ENCODE measurements at regions not wholly inside any gene's neighbourhood (a gene's known extent, or its start where the extent isn't known, plus 50 kb on each side); places are given as distances from the start of the nearest gene placed in this dataset.

- Histone ChIP-seq H3K27ac (ENCODE audit: low read length) (no peak overlapping the region), H3K9ac (ENCODE audit: low read depth, low read length) (no peak overlapping the region), H3K4me3 (ENCODE audit: low read length) (no peak overlapping the region), H3K36me3 (ENCODE audit: insufficient read depth, low read depth, low read length) (no peaks in the 10 kb centered on the region), H3K4me1 (ENCODE audit: insufficient read depth, low read length) (no peaks in the 10 kb centered on the region), H3K9me3 (ENCODE audit: insufficient read depth, low read depth, low read length) (no peaks in the 10 kb centered on the region), H3K27me3 (ENCODE audit: insufficient read depth, low read length) (no peaks in the 10 kb centered on the region)
Observed at GRCh38 chr13:34006011-34006410, 188.1 kb downstream of the RFC3 start.

GRCh38 chr13:34011552-34012085 lies 193.7 kb downstream of the RFC3 start:
- H3K36me3 ChIP-seq (ENCODE audit: insufficient read depth, low read depth, low read length): no peaks in the 10 kb centered on the region
- no peaks in the 10 kb centered on the region for H3K9me3 ChIP-seq (ENCODE audit: insufficient read depth, low read depth, low read length)
- no peak overlapping the region for H3K9ac ChIP-seq (ENCODE audit: low read depth, low read length)
- no peak overlapping the region for H3K4me3 ChIP-seq (ENCODE audit: low read length)
- H3K4me1 ChIP-seq (ENCODE audit: insufficient read depth, low read length): no peaks in the 10 kb centered on the region
- H3K27me3 ChIP-seq (ENCODE audit: insufficient read depth, low read length): no peaks in the 10 kb centered on the region
- no peak overlapping the region for H3K27ac ChIP-seq (ENCODE audit: low read length)

- Histone ChIP-seq H3K27ac (ENCODE audit: low read length) (no peak overlapping the region), H3K4me1 (ENCODE audit: insufficient read depth, low read length) (no peaks in the 10 kb centered on the region), H3K4me3 (ENCODE audit: low read length) (no peak overlapping the region), H3K9me3 (ENCODE audit: insufficient read depth, low read depth, low read length) (no peaks in the 10 kb centered on the region), H3K9ac (ENCODE audit: low read depth, low read length) (no peak overlapping the region), H3K27me3 (ENCODE audit: insufficient read depth, low read length) (no peaks in the 10 kb centered on the region), H3K36me3 (ENCODE audit: insufficient read depth, low read depth, low read length) (no peaks in the 10 kb centered on the region)
Observed at GRCh38 chr13:34012382-34012781, 194.4 kb downstream of the RFC3 start.

- Histone ChIP-seq H3K27me3 (ENCODE audit: insufficient read depth, low read length) (no peaks in the 10 kb centered on the region), H3K27ac (ENCODE audit: low read length) (no peak overlapping the region), H3K9ac (ENCODE audit: low read depth, low read length) (no peak overlapping the region), H3K4me3 (ENCODE audit: low read length) (no peak overlapping the region), H3K36me3 (ENCODE audit: insufficient read depth, low read depth, low read length) (no peaks in the 10 kb centered on the region), H3K9me3 (ENCODE audit: insufficient read depth, low read depth, low read length) (no peaks in the 10 kb centered on the region), H3K4me1 (ENCODE audit: insufficient read depth, low read length) (no peaks in the 10 kb centered on the region)
Observed at GRCh38 chr13:34013061-34013460, 195.1 kb downstream of the RFC3 start.

- Histone ChIP-seq H3K9me3 (ENCODE audit: insufficient read depth, low read depth, low read length) (peaks cover 9% of the 10 kb centered on the region; the same call in 1 of the 2 replicates), H3K9ac (ENCODE audit: low read depth, low read length) (no peak overlapping the region), H3K36me3 (ENCODE audit: insufficient read depth, low read depth, low read length) (no peaks in the 10 kb centered on the region), H3K4me1 (ENCODE audit: insufficient read depth, low read length) (no peaks in the 10 kb centered on the region), H3K27me3 (ENCODE audit: insufficient read depth, low read length) (no peaks in the 10 kb centered on the region), H3K4me3 (ENCODE audit: low read length) (no peak overlapping the region), H3K27ac (ENCODE audit: low read length) (no peak overlapping the region)
Observed at GRCh38 chr13:34017231-34017630, 199.3 kb downstream of the RFC3 start.

- H3K27ac ChIP-seq (ENCODE audit: low read length): no peak overlapping the region
- H3K4me1 ChIP-seq (ENCODE audit: insufficient read depth, low read length): no peaks in the 10 kb centered on the region
- no peaks in the 10 kb centered on the region for H3K27me3 ChIP-seq (ENCODE audit: insufficient read depth, low read length)
- H3K36me3 ChIP-seq (ENCODE audit: insufficient read depth, low read depth, low read length): no peaks in the 10 kb centered on the region
- no peak overlapping the region for H3K4me3 ChIP-seq (ENCODE audit: low read length)
- no peak overlapping the region for H3K9ac ChIP-seq (ENCODE audit: low read depth, low read length)
- peaks cover 11% of the 10 kb centered on the region; the same call in 1 of the 2 replicates for H3K9me3 ChIP-seq (ENCODE audit: insufficient read depth, low read depth, low read length)
Observed at GRCh38 chr13:34019870-34020269, 201.9 kb downstream of the RFC3 start.

GRCh38 chr13:34020388-34020787 lies 202.4 kb downstream of the RFC3 start:
- H3K27ac ChIP-seq (ENCODE audit: low read length): no peak overlapping the region
- H3K36me3 ChIP-seq (ENCODE audit: insufficient read depth, low read depth, low read length): no peaks in the 10 kb centered on the region
- H3K4me3 ChIP-seq (ENCODE audit: low read length): no peak overlapping the region

GRCh38 chr13:34021619-34022018 lies 203.7 kb downstream of the RFC3 start:
- Histone ChIP-seq H3K9me3 (ENCODE audit: insufficient read depth, low read depth, low read length) (peaks cover 20% of the 10 kb centered on the region), H3K27me3 (ENCODE audit: insufficient read depth, low read length) (no peaks in the 10 kb centered on the region), H3K4me3 (ENCODE audit: low read length) (no peak overlapping the region), H3K27ac (ENCODE audit: low read length) (no peak overlapping the region), H3K36me3 (ENCODE audit: insufficient read depth, low read depth, low read length) (no peaks in the 10 kb centered on the region), H3K4me1 (ENCODE audit: insufficient read depth, low read length) (no peaks in the 10 kb centered on the region), H3K9ac (ENCODE audit: low read depth, low read length) (no peak overlapping the region)

More at GRCh38 chr13:34020388-34020787, 202.4 kb downstream of the RFC3 start:
- H3K9me3 ChIP-seq (ENCODE audit: insufficient read depth, low read depth, low read length): peaks cover 11% of the 10 kb centered on the region; the same call in 1 of the 2 replicates
- no peak overlapping the region for H3K9ac ChIP-seq (ENCODE audit: low read depth, low read length)
- no peaks in the 10 kb centered on the region for H3K4me1 ChIP-seq (ENCODE audit: insufficient read depth, low read length)
- H3K27me3 ChIP-seq (ENCODE audit: insufficient read depth, low read length): no peaks in the 10 kb centered on the region

- Histone ChIP-seq H3K4me1 (ENCODE audit: insufficient read depth, low read length) (no peaks in the 10 kb centered on the region), H3K27ac (ENCODE audit: low read length) (no peak overlapping the region), H3K27me3 (ENCODE audit: insufficient read depth, low read length) (no peaks in the 10 kb centered on the region), H3K36me3 (ENCODE audit: insufficient read depth, low read depth, low read length) (no peaks in the 10 kb centered on the region), H3K9me3 (ENCODE audit: insufficient read depth, low read depth, low read length) (peaks cover 20% of the 10 kb centered on the region), H3K9ac (ENCODE audit: low read depth, low read length) (no peak overlapping the region), H3K4me3 (ENCODE audit: low read length) (no peak overlapping the region)
Observed at GRCh38 chr13:34025746-34026145, 207.8 kb downstream of the RFC3 start.

GRCh38 chr13:34026308-34026707 lies 208.4 kb downstream of the RFC3 start:
- peaks cover 19% of the 10 kb centered on the region for H3K9me3 ChIP-seq (ENCODE audit: insufficient read depth, low read depth, low read length)
- H3K9ac ChIP-seq (ENCODE audit: low read depth, low read length): no peak overlapping the region
- H3K4me1 ChIP-seq (ENCODE audit: insufficient read depth, low read length): no peaks in the 10 kb centered on the region
- no peaks in the 10 kb centered on the region for H3K27me3 ChIP-seq (ENCODE audit: insufficient read depth, low read length)
- H3K4me3 ChIP-seq (ENCODE audit: low read length): no peak overlapping the region
- no peaks in the 10 kb centered on the region for H3K36me3 ChIP-seq (ENCODE audit: insufficient read depth, low read depth, low read length)
- H3K27ac ChIP-seq (ENCODE audit: low read length): no peak overlapping the region

- peaks cover 8% of the 10 kb centered on the region for H3K9me3 ChIP-seq (ENCODE audit: insufficient read depth, low read depth, low read length)
- no peak overlapping the region for H3K9ac ChIP-seq (ENCODE audit: low read depth, low read length)
- H3K27ac ChIP-seq (ENCODE audit: low read length): no peak overlapping the region
- no peaks in the 10 kb centered on the region for H3K4me1 ChIP-seq (ENCODE audit: insufficient read depth, low read length)
- no peaks in the 10 kb centered on the region for H3K27me3 ChIP-seq (ENCODE audit: insufficient read depth, low read length)
- H3K36me3 ChIP-seq (ENCODE audit: insufficient read depth, low read depth, low read length): no peaks in the 10 kb centered on the region
- no peak overlapping the region for H3K4me3 ChIP-seq (ENCODE audit: low read length)
Observed at GRCh38 chr13:34028496-34029442, 210.8 kb downstream of the RFC3 start.

- H3K4me1 ChIP-seq (ENCODE audit: insufficient read depth, low read length): no peaks in the 10 kb centered on the region
- H3K4me3 ChIP-seq (ENCODE audit: low read length): no peak overlapping the region
- H3K9me3 ChIP-seq (ENCODE audit: insufficient read depth, low read depth, low read length): peaks cover 8% of the 10 kb centered on the region
- no peaks in the 10 kb centered on the region for H3K36me3 ChIP-seq (ENCODE audit: insufficient read depth, low read depth, low read length)
- H3K27me3 ChIP-seq (ENCODE audit: insufficient read depth, low read length): no peaks in the 10 kb centered on the region
- H3K9ac ChIP-seq (ENCODE audit: low read depth, low read length): no peak overlapping the region
- no peak overlapping the region for H3K27ac ChIP-seq (ENCODE audit: low read length)
Observed at GRCh38 chr13:34030782-34031181, 212.8 kb downstream of the RFC3 start.

Measured in iPS-20b (cell line).